ENCODE measurements at regions not wholly inside any gene's neighbourhood (a gene's known extent, or its start where the extent isn't known, plus 50 kb on each side); places are given as distances from the start of the nearest gene placed in this dataset.
"Not testable (repeated sequence)": the region's sequence is repeated elsewhere in the genome, so short reads cannot be mapped to it uniquely, and the experiment has no call there.

GRCh38 chr14:71254091-71254719 is 346.9 kb downstream of the PCNX1 start:
- not testable (repeated sequence) for TF ChIP-seq CTCF (IDR thresholded peaks at IDR 0.05; ENCODE audit: low read length); EZH2 (IDR thresholded peaks at IDR 0.05; ENCODE audit: borderline replicate concordance, low read length)

All from OCI-LY1 (cell line).